Psoas muscle (tissue), 7 donors: ENCODE measurements at regions not wholly inside any gene's neighbourhood (a gene's known extent, or its start where the extent isn't known, plus 50 kb on each side); places are given as distances from the start of the nearest gene placed in this dataset.

Experiments used
- ATAC-seq, 4 donors: fragments of 200-7000 bp; cut with Tn5 transposase; one replicate each; pipeline ENCODE4 v1.9.1; 2020; ENCODE audit warnings: moderate library complexity in 3 of 4, mild to moderate bottlenecking in 2 of 4
- DNase-seq, 2 donors: peaks; one replicate each; pipeline ENCODE4 v3.0.0-alpha.2; 2020
- H3K27ac ChIP-seq: fragments of 200-600 bp; one replicate; pipeline ENCODE4 v1.8.0; 2022
- H3K27me3 ChIP-seq, 3 donors: fragments of 200-600 bp in 1 of 3; one replicate each; pipeline versions ENCODE4 v1.6.1 to v1.8.0; 2013 to 2022; ENCODE audit warnings: low read length in 2 of 3, mild to moderate bottlenecking in 2 of 3, moderate library complexity in 1 of 3; ENCODE audit not compliant: insufficient read depth in 3 of 3
- H3K36me3 ChIP-seq, 2 donors: fragments of 200-600 bp in 1 of 2; one replicate each; pipeline versions ENCODE4 v1.6.1 to v1.8.0; 2013 to 2022; ENCODE audit warnings: low read depth in 1 of 2, mild to moderate bottlenecking in 1 of 2, moderate library complexity in 1 of 2; ENCODE audit not compliant: insufficient read depth in 1 of 2
- H3K4me1 ChIP-seq: fragments of 200-600 bp; one replicate; pipeline ENCODE4 v1.8.0; 2022
- H3K4me3 ChIP-seq: fragments of 200-600 bp; one replicate; pipeline ENCODE4 v1.8.0; 2022; ENCODE audit warnings: mild to moderate bottlenecking
- H3K9me3 ChIP-seq: fragments of 200-600 bp; one replicate; pipeline ENCODE4 v1.8.0; 2022
- WGBS, 3 donors: extraction: QIAGEN DNeasy Blood & Tissue Kit; methylation state at CpG; one replicate each; pipeline versions ENCODE4 v1.1.6 to v1.1.7; 2013; 5-methylcytosine and 5-hydroxymethylcytosine counted together
- intact Hi-C, 2 donors: fragments of 100-400 bp; cut with DNase I; formaldehyde crosslinking; loops; one replicate each; pipeline versions ENCODE4 v1.11.0 to v1.14.2; 2022
- TF ChIP-seq, protein P1 (sequence below): fragments of 200-600 bp; IDR thresholded peaks from one replicate; pipeline ENCODE4 v1.8.0; 2022; ENCODE audit warnings: antibody characterized with exemption
- donor health status: healthy with polysubstance abuse.
- donor health status: DM: no; HTN: no; CAD: no; lungs with moderate emphysema.
- donor health status: Bipolar disorder and iron deficiency.
- donor health status: healthy.
- donor health status: DM: yes; HTN: yes; CAD: no.
- donor health status: DM: no; HTN: no; CAD: no.
- donor health status: DM: yes; HTN: yes; CAD: no.

DNA sequence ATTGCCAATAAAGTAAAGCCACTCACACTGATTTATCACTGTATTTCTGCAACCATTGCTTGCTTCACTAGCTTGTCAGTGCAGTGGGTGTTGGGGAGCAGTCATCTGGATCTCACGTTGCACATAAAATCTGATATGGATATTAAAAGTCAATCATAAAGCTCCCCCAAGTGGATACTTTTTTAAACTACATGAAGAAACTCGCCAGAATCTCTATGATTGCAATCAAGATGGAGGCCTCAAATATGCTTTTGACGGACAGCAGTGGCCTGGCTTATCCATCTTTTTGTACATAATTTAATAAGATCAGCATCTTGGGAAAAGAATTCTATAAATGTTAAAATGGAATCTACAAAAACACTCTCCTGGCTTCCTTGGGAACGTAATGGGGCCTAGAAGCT, 137.7 kb downstream of the WT1 start:
- no peaks in the 10 kb centered on the region for H3K4me1 ChIP-seq
- intact Hi-C loops = no loop called here
- H3K4me3 ChIP-seq = no peak overlapping the region
- TF ChIP-seq, protein P1, sequence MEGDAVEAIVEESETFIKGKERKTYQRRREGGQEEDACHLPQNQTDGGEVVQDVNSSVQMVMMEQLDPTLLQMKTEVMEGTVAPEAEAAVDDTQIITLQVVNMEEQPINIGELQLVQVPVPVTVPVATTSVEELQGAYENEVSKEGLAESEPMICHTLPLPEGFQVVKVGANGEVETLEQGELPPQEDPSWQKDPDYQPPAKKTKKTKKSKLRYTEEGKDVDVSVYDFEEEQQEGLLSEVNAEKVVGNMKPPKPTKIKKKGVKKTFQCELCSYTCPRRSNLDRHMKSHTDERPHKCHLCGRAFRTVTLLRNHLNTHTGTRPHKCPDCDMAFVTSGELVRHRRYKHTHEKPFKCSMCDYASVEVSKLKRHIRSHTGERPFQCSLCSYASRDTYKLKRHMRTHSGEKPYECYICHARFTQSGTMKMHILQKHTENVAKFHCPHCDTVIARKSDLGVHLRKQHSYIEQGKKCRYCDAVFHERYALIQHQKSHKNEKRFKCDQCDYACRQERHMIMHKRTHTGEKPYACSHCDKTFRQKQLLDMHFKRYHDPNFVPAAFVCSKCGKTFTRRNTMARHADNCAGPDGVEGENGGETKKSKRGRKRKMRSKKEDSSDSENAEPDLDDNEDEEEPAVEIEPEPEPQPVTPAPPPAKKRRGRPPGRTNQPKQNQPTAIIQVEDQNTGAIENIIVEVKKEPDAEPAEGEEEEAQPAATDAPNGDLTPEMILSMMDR = no peak
- H3K27ac ChIP-seq = no peak overlapping the region
- no peak for DNase-seq
- no peaks in the 10 kb centered on the region for H3K27me3 ChIP-seq
- H3K36me3 ChIP-seq = no peaks in the 10 kb centered on the region
- no peaks in the 10 kb centered on the region for H3K9me3 ChIP-seq
- ATAC-seq = no peak
- WGBS, 3 donors = 32 to 34% (median 33%) methylated on average over 4 of the region's 4 CpGs

DNA sequence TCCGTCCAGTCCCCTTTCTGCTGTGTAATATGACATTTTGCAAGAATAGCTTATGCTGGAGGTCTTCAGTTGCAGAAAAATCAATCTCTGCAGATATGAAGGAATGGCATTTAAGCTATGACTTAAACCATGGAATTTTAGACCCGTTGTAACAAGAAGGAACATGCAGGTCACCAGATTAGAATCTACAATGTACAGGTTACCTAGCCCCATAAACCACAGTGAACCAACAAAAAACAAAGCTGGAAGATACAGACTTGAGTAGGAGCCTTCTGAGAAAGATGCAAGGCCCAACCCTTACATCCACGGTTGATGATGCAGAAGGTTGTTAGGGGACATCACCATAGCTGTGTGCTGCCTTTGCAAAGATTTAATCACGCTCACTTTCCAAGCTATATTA, 132.5 kb downstream of the WT1 start:
- ATAC-seq (no peak), DNase-seq (no peak)
- no peak overlapping the region for H3K27ac ChIP-seq
- TF ChIP-seq, protein P1 = no peak
- H3K27me3 ChIP-seq = peaks cover 0 to 4% (median 0%) of the 10 kb centered on the region in 3 donors
- H3K36me3 ChIP-seq = no peaks in the 10 kb centered on the region
- WGBS, 3 donors = 69 to 79% (median 73%) methylated on average over 4 of the region's 4 CpGs
- no peak overlapping the region for H3K4me3 ChIP-seq
- no peaks in the 10 kb centered on the region for H3K4me1 ChIP-seq
- H3K9me3 ChIP-seq = no peaks in the 10 kb centered on the region
- intact Hi-C loops = no loop called here

DNA sequence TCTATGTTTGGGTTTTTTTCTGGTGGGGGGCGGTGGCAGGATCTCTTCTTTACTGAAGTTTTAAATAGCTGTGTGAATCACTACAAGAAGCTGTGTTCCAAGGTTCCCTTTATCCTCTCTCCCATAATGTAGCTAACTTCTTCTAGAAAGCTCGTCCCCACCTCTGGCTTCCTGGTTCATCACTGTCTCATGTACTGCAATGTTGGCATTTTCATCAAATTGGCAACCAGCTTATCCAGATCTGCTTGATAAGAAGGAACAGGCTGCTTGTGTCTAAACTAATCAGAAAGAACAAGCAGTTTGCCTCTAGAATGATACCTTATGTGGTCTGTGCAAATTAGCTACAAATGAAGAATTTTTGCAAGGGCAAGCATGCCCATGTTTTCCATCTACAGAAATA, 130.8 kb downstream of the WT1 start:
- TF ChIP-seq, protein P1 = no peak
- H3K36me3 ChIP-seq = no peaks in the 10 kb centered on the region
- intact Hi-C loops = no loop called here
- no peaks in the 10 kb centered on the region for H3K4me1 ChIP-seq
- DNase-seq (no peak), ATAC-seq (no peak)
- no peak overlapping the region for H3K4me3 ChIP-seq
- peaks cover 0 to 4% (median 0%) of the 10 kb centered on the region in 3 donors for H3K27me3 ChIP-seq
- H3K27ac ChIP-seq = no peak overlapping the region
- no peaks in the 10 kb centered on the region for H3K9me3 ChIP-seq
- WGBS, 3 donors = 78 to 83% (median 79%) methylated on average over 2 of the region's 2 CpGs

DNA sequence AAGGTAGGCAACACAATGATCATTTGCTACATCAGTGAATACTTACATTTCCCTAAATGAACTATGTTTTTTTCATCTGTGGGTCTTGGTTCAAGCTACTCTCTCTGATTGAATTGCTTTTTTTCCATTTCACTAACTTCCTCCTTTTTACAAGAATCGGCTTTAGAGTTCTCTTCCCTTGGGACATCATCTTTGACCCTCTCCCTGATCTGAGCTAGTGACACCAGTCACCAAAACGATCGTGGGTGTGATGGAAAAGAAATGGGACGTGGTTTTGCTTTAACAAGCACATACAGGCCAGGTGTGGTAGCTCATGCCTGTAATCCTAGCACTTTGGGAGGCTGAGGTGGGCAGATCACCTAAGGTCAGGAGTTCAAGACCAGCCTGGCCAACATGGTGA, 129.9 kb downstream of the WT1 start:
- no peaks in the 10 kb centered on the region for H3K4me1 ChIP-seq
- ATAC-seq (no peak), DNase-seq (no peak)
- peaks cover 0 to 4% (median 4%) of the 10 kb centered on the region in 3 donors for H3K27me3 ChIP-seq
- H3K36me3 ChIP-seq = no peaks in the 10 kb centered on the region
- H3K9me3 ChIP-seq = no peaks in the 10 kb centered on the region
- no peak overlapping the region for H3K27ac ChIP-seq
- 44 to 55% (median 50%) methylated on average over 4 of the region's 4 CpGs for WGBS, 3 donors
- no peak overlapping the region for H3K4me3 ChIP-seq
- TF ChIP-seq, protein P1 = no peak
- intact Hi-C loops = no loop called here

DNA sequence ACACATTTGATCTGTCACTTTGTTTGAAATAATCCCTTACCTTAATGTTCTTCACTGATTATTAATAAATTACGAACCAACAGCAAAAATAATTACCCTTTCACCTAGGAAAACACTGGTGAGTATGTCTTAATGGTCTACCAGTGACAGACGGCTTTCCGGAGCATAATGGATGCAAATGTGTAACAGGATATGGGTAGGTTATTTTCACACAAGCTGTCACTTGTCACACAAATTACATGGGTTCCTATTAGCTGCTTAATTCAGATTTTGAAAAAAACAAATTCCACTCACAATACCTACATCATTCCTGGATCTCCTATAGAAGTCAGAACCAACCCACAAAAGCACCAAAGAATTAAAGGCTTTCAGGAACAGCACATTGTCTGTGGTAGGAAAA, 127.9 kb downstream of the WT1 start:
- no peak overlapping the region for H3K4me3 ChIP-seq
- peaks cover 0 to 4% (median 4%) of the 10 kb centered on the region in 3 donors for H3K27me3 ChIP-seq
- DNase-seq = no peak
- intact Hi-C loops = no loop called here
- no peak for ATAC-seq
- H3K27ac ChIP-seq = no peak overlapping the region
- no peaks in the 10 kb centered on the region for H3K36me3 ChIP-seq
- WGBS, 3 donors = 33 to 38% (median 36%) methylated on average over 3 of the region's 3 CpGs
- no peaks in the 10 kb centered on the region for H3K4me1 ChIP-seq
- no peaks in the 10 kb centered on the region for H3K9me3 ChIP-seq
- TF ChIP-seq, protein P1 = no peak
